ENCODE measurements at regions not wholly inside any gene's neighbourhood (a gene's known extent, or its start where the extent isn't known, plus 50 kb on each side); places are given as distances from the start of the nearest gene placed in this dataset.
A peak's percentile ranks its signal among the peaks of the same experiment; 100 is the strongest.
"Not testable (repeated sequence)": the region's sequence is repeated elsewhere in the genome, so short reads cannot be mapped to it uniquely, and the experiment has no call there.

DNA sequence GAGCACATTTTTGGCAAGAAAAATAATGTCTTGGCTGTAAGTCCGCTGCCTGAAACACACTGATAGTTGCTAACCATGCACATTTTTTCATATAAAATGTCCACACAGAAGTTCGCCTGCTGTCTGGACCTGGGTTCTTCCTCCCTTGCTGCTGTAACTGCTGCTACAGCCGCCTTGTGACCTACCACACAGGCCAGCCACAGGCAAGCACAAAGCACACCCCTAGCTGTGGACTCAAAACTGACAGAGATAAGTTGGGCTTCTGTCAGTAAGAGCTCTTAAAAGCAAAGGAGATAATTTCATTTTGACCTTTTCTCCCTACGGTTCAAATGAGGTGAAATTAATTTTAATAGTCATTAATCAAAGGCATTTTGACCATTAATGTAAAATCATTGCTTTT, 354.7 kb downstream of the OTUD1 start:
- peaks cover 9% of the 10 kb centered on the region for H3K4me1 ChIP-seq (ENCODE audit: control insufficient read depth, insufficient read depth, low read length)
- peaks cover 5% of the 10 kb centered on the region for H3K9me3 ChIP-seq (ENCODE audit: control insufficient read depth, low read depth, low read length)
- H3K27me3 ChIP-seq (ENCODE audit: control insufficient read depth, insufficient read depth, low read length): no peaks in the 10 kb centered on the region
- no peaks in the 10 kb centered on the region for H3K36me3 ChIP-seq (ENCODE audit: control insufficient read depth, insufficient read depth, low read length)
- WGBS (ENCODE audit: insufficient coverage, low lambda C conversion rate): 33% methylated on average over 1 of the region's 4 CpGs
- no peak overlapping the region for H3K4me3 ChIP-seq (ENCODE audit: low read length)
- no peak for DNase-seq
- no peak overlapping the region for H3K27ac ChIP-seq (ENCODE audit: low read length)

DNA sequence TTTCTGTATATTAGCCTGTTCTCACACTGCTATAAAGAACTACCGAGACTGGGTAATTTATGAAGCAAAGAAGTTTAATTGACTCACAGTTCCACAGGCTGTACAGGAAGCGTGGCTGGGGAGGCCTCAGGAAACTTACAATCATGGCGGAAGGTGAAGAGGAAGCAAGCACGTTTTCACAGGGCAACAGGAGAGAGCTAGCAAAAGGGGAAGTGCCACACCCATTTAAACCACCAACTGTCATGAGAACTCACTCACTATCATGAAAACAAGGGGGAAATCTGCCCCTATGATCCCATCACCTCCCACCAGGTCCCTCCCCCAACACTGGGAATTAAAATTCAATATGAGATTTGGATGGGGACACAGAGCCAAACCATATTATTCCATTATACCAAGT, 358.6 kb downstream of the OTUD1 start:
- H3K27ac ChIP-seq (ENCODE audit: low read length): peak overlapping the region; percentile 22
- WGBS (ENCODE audit: insufficient coverage, low lambda C conversion rate): no CpG with 5 or more reads among the region's 4 CpGs
- H3K4me1 ChIP-seq (ENCODE audit: control insufficient read depth, insufficient read depth, low read length); H3K27me3 ChIP-seq (ENCODE audit: control insufficient read depth, insufficient read depth, low read length); DNase-seq; H3K4me3 ChIP-seq (ENCODE audit: low read length); H3K9me3 ChIP-seq (ENCODE audit: control insufficient read depth, low read depth, low read length); H3K36me3 ChIP-seq (ENCODE audit: control insufficient read depth, insufficient read depth, low read length): not testable (repeated sequence)

DNA sequence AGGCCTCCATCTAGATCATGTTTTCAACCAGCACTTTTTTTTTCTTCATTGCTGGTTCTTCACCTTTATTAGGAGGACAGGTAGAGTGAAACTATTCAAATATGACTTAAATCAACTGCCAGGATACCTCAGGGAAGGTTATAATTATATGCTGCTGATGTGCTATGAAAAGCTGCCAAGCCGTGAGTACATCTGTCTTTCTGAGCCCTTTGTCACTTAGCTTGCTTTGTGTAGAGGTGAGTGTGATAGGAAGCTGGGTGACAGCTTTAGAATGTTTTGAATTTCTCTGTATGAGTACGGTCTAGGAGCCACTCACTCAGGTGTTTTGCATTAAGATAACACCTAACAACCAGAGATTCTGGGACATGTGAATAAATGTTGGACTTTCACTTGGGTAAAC, 365.2 kb downstream of the OTUD1 start:
- DNase-seq: no peak
- Histone ChIP-seq H3K27ac (ENCODE audit: low read length) (no peak overlapping the region), H3K4me1 (ENCODE audit: control insufficient read depth, insufficient read depth, low read length) (no peaks in the 10 kb centered on the region), H3K4me3 (ENCODE audit: low read length) (no peak overlapping the region), H3K36me3 (ENCODE audit: control insufficient read depth, insufficient read depth, low read length) (no peaks in the 10 kb centered on the region), H3K9me3 (ENCODE audit: control insufficient read depth, low read depth, low read length) (no peaks in the 10 kb centered on the region), H3K27me3 (ENCODE audit: control insufficient read depth, insufficient read depth, low read length) (no peaks in the 10 kb centered on the region)
- no CpG with 5 or more reads among the region's 2 CpGs for WGBS (ENCODE audit: insufficient coverage, low lambda C conversion rate)

DNA sequence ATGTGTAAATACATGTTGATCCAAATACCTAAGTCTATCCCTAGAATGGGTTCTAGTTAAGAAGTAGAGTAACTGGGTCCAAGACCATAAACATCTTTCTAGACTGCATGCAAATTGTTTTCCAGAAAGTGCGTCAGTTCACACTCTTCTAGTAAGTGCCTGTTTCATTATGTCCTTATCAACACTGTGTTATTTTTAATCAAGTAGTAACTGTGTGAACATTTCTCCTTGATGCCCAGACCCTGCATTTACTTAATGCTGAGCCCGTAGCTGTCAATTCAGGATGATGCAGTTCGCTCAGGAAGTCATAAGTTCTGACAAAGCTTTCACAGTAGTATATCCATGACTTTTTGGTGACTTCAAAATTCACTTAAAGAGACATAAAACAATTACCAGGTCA, 374.8 kb downstream of the OTUD1 start:
- Histone ChIP-seq H3K36me3 (ENCODE audit: control insufficient read depth, insufficient read depth, low read length) (no peaks in the 10 kb centered on the region), H3K27me3 (ENCODE audit: control insufficient read depth, insufficient read depth, low read length) (no peaks in the 10 kb centered on the region), H3K27ac (ENCODE audit: low read length) (no peak overlapping the region), H3K9me3 (ENCODE audit: control insufficient read depth, low read depth, low read length) (no peaks in the 10 kb centered on the region), H3K4me3 (ENCODE audit: low read length) (no peak overlapping the region), H3K4me1 (ENCODE audit: control insufficient read depth, insufficient read depth, low read length) (no peaks in the 10 kb centered on the region)
- no CpG with 5 or more reads among the region's 3 CpGs for WGBS (ENCODE audit: insufficient coverage, low lambda C conversion rate)
- no peak for DNase-seq

DNA sequence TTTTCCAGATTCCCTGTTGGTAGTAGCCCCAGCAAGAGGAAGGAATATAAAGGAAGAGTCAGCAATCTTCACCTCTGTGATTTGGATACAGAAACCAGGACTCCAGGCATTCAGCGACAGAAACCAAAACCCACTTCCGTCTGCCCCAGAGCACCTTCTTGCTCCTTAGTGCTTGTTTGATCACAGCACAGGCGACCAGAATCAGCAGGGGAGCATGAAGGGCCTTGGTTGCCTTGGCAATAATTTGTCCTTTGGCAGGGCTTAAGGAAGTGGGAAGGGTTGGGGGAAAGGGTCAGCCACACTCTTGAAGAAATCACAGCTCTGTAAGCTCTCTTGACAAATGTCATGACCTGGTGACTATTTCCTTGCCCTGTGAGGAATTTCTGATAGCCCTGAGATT, 379.6 kb downstream of the OTUD1 start:
- no peak overlapping the region for H3K4me3 ChIP-seq (ENCODE audit: low read length)
- H3K4me1 ChIP-seq (ENCODE audit: control insufficient read depth, insufficient read depth, low read length): no peaks in the 10 kb centered on the region
- DNase-seq: no peak
- no peaks in the 10 kb centered on the region for H3K9me3 ChIP-seq (ENCODE audit: control insufficient read depth, low read depth, low read length)
- no peaks in the 10 kb centered on the region for H3K36me3 ChIP-seq (ENCODE audit: control insufficient read depth, insufficient read depth, low read length)
- no peaks in the 10 kb centered on the region for H3K27me3 ChIP-seq (ENCODE audit: control insufficient read depth, insufficient read depth, low read length)
- no peak overlapping the region for H3K27ac ChIP-seq (ENCODE audit: low read length)
- no CpG with 5 or more reads among the region's 3 CpGs for WGBS (ENCODE audit: insufficient coverage, low lambda C conversion rate)

DNA sequence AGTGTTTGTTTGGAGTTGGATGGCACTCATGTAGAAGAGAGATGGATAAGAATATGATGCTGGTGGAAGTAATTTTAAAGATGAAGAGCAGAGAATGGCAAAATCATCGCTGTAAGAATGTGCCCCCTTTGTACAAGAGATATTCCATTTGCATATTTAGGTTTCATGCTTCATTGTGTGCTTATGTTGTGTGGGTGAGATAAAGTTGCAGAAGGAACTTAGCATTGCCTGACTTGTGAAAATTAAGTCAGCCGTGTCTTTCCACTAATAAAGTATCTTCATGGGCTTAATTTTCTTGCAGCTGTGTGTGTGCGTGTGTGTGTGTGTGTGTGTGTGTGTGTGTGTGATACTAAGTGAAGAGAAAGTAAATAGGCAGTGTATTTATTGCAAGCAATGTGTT, 381.9 kb downstream of the OTUD1 start:
- no peak for DNase-seq
- Histone ChIP-seq H3K27me3 (ENCODE audit: control insufficient read depth, insufficient read depth, low read length) (no peaks in the 10 kb centered on the region), H3K27ac (ENCODE audit: low read length) (no peak overlapping the region), H3K36me3 (ENCODE audit: control insufficient read depth, insufficient read depth, low read length) (no peaks in the 10 kb centered on the region), H3K9me3 (ENCODE audit: control insufficient read depth, low read depth, low read length) (no peaks in the 10 kb centered on the region), H3K4me1 (ENCODE audit: control insufficient read depth, insufficient read depth, low read length) (no peaks in the 10 kb centered on the region), H3K4me3 (ENCODE audit: low read length) (no peak overlapping the region)
- no CpG with 5 or more reads among the region's 3 CpGs for WGBS (ENCODE audit: insufficient coverage, low lambda C conversion rate)

- Histone ChIP-seq H3K9me3 (ENCODE audit: control insufficient read depth, low read depth, low read length) (no peaks in the 10 kb centered on the region), H3K27me3 (ENCODE audit: control insufficient read depth, insufficient read depth, low read length) (peaks cover 4% of the 10 kb centered on the region), H3K27ac (ENCODE audit: low read length) (no peak overlapping the region), H3K4me3 (ENCODE audit: low read length) (no peak overlapping the region), H3K36me3 (ENCODE audit: control insufficient read depth, insufficient read depth, low read length) (no peaks in the 10 kb centered on the region), H3K4me1 (ENCODE audit: control insufficient read depth, insufficient read depth, low read length) (no peaks in the 10 kb centered on the region)
- 96% methylated on average over 3 of the region's 4 CpGs for WGBS (ENCODE audit: insufficient coverage, low lambda C conversion rate)
- DNase-seq: no peak
Observed at GRCh38 chr10:23824822-23825221, 384.1 kb upstream of the KIAA1217 start.

DNA sequence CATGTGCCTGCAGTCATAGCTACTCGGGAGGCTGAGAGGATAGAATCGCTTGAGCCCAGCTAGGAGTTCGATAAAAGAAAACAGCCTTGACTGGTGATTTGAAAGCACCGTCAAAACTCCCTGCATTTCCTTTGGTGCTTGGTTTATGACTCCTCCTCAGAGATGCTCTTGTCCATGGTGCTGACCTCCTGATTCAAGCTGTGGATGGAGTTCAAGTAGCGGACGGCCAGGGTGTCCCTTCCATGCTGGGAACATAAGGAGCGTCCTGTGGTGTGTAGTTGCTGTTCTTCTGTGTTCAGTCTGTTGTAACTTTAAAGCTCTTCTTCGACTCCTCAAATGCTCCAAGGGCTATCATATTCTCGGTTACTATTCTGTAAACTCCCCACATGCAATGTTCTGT, 382.5 kb upstream of the KIAA1217 start:
- Histone ChIP-seq H3K27me3 (ENCODE audit: control insufficient read depth, insufficient read depth, low read length) (peaks cover 4% of the 10 kb centered on the region), H3K4me1 (ENCODE audit: control insufficient read depth, insufficient read depth, low read length) (no peaks in the 10 kb centered on the region), H3K36me3 (ENCODE audit: control insufficient read depth, insufficient read depth, low read length) (no peaks in the 10 kb centered on the region), H3K9me3 (ENCODE audit: control insufficient read depth, low read depth, low read length) (no peaks in the 10 kb centered on the region), H3K4me3 (ENCODE audit: low read length) (no peak overlapping the region), H3K27ac (ENCODE audit: low read length) (no peak overlapping the region)
- no CpG with 5 or more reads among the region's 9 CpGs for WGBS (ENCODE audit: insufficient coverage, low lambda C conversion rate)
- peak; percentile 4 to 31 for DNase-seq

DNA sequence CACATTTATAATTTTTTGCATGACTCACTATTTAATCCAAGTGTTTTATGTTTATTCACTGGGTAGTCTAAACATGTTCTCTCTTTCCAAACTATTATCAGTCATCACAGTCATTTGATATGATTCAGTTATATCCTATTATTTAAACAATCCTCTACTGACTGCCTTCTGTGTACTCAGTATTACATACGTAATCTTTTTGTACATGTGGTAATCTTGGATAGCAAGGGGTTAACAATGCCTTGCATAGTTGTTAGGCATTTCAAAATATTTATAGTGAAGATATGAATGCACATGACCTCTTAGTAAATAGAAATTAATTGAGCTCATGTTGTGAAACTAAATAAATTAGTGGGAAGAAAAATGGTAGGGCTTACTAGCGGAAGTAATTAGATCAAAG, 379.4 kb upstream of the KIAA1217 start:
- DNase-seq: no peak
- WGBS (ENCODE audit: insufficient coverage, low lambda C conversion rate): 57% methylated on average over 1 of the region's 2 CpGs

GRCh38 chr10:23834091-23834490, 374.8 kb upstream of the KIAA1217 start:
- H3K4me3 ChIP-seq (ENCODE audit: low read length): no peak overlapping the region
- H3K27ac ChIP-seq (ENCODE audit: low read length): no peak overlapping the region
- no peaks in the 10 kb centered on the region for H3K4me1 ChIP-seq (ENCODE audit: control insufficient read depth, insufficient read depth, low read length)
- no peaks in the 10 kb centered on the region for H3K36me3 ChIP-seq (ENCODE audit: control insufficient read depth, insufficient read depth, low read length)
- no peak for DNase-seq
- no peaks in the 10 kb centered on the region for H3K27me3 ChIP-seq (ENCODE audit: control insufficient read depth, insufficient read depth, low read length)
- H3K9me3 ChIP-seq (ENCODE audit: control insufficient read depth, low read depth, low read length): no peaks in the 10 kb centered on the region

More for the DNA sequence above, 379.4 kb upstream of the KIAA1217 start:
- H3K9me3 ChIP-seq (ENCODE audit: control insufficient read depth, low read depth, low read length): no peaks in the 10 kb centered on the region
- H3K4me1 ChIP-seq (ENCODE audit: control insufficient read depth, insufficient read depth, low read length): no peaks in the 10 kb centered on the region
- peaks cover 4% of the 10 kb centered on the region for H3K27me3 ChIP-seq (ENCODE audit: control insufficient read depth, insufficient read depth, low read length)
- no peak overlapping the region for H3K27ac ChIP-seq (ENCODE audit: low read length)
- H3K4me3 ChIP-seq (ENCODE audit: low read length): no peak overlapping the region
- H3K36me3 ChIP-seq (ENCODE audit: control insufficient read depth, insufficient read depth, low read length): no peaks in the 10 kb centered on the region

- WGBS (ENCODE audit: insufficient coverage, low lambda C conversion rate): no CpG with 5 or more reads among the region's 2 CpGs
- no peaks in the 10 kb centered on the region for H3K36me3 ChIP-seq (ENCODE audit: control insufficient read depth, insufficient read depth, low read length)
Observed at GRCh38 chr10:23850631-23851030, 358.3 kb upstream of the KIAA1217 start.

More at GRCh38 chr10:23850631-23851030, 358.3 kb upstream of the KIAA1217 start:
- H3K4me1 ChIP-seq (ENCODE audit: control insufficient read depth, insufficient read depth, low read length): no peaks in the 10 kb centered on the region
- H3K27me3 ChIP-seq (ENCODE audit: control insufficient read depth, insufficient read depth, low read length): no peaks in the 10 kb centered on the region
- H3K27ac ChIP-seq (ENCODE audit: low read length): no peak overlapping the region
- no peaks in the 10 kb centered on the region for H3K9me3 ChIP-seq (ENCODE audit: control insufficient read depth, low read depth, low read length)
- no peak for DNase-seq
- H3K4me3 ChIP-seq (ENCODE audit: low read length): no peak overlapping the region
